PC-3 (cell line): ENCODE measurements at regions not wholly inside any gene's neighbourhood (a gene's known extent, or its start where the extent isn't known, plus 50 kb on each side); places are given as distances from the start of the nearest gene placed in this dataset.

ENCODE experiments used
- ATAC-seq: fragments of 200-7000 bp; cut with Tn5 transposase; 2 replicates; pipeline ENCODE4 v1.9.1; 2020; ENCODE audit warnings: mild to moderate bottlenecking, moderate library complexity
- BruUV-seq: library from RNA; stranded (reverse); fragments of 400-500 nt; replicated peaks from 2 replicates; lab custom pipeline; 2021; lab: Mats Ljungman, UMichigan
- CTCF ChIA-PET: fragments of 300-600 bp; sonication (Branson Sonifier 250); formaldehyde crosslinking; loops from one replicate; lab custom pipeline; 2022; ENCODE audit warnings: antibody characterized with exemption; lab: Charles Lee
- POLR2A ChIA-PET: fragments of 300-600 bp; sonication (Branson Sonifier 250); formaldehyde crosslinking; loops from one replicate; lab custom pipeline; 2022; ENCODE audit warnings: antibody characterized with exemption; ENCODE audit not compliant: unreplicated experiment; lab: Charles Lee
- DNase-seq: peaks from one replicate; pipeline ENCODE4 v3.0.0-alpha.2; 2015
- H2AFZ ChIP-seq: fragments of 300-600 bp; sonication (generic); 2 replicates; pipeline ENCODE4 v1.6.0; 2016; ENCODE audit warnings: antibody characterized with exemption, low read length
- H3F3A ChIP-seq: fragments of 300-600 bp; sonication (generic); one replicate; pipeline ENCODE4 v1.6.0; 2017; ENCODE audit warnings: antibody characterized with exemption, low read length, control low read depth, mild to moderate bottlenecking; ENCODE audit not compliant: unreplicated experiment
- H3K27ac ChIP-seq: fragments of 300-600 bp; sonication (generic); 2 replicates; pipeline ENCODE4 v1.5.1; 2016; ENCODE audit warnings: mild to moderate bottlenecking, low read length
- H3K27me3 ChIP-seq: fragments of 300-600 bp; sonication (generic); 2 replicates; pipeline ENCODE4 v1.6.1; 2016; ENCODE audit warnings: low read length, mixed read lengths
- H3K36me3 ChIP-seq: fragments of 300-600 bp; sonication (generic); 2 replicates; pipeline ENCODE4 v1.6.1; 2016; ENCODE audit warnings: low read depth, mixed run types, low read length, mixed read lengths
- H3K4me1 ChIP-seq: fragments of 300-600 bp; sonication (generic); 2 replicates; pipeline ENCODE4 v1.5.1; 2016; ENCODE audit warnings: low read length; ENCODE audit not compliant: insufficient read depth
- H3K4me2 ChIP-seq: fragments of 300-600 bp; sonication (generic); 2 replicates; pipeline ENCODE4 v1.6.0; 2016; ENCODE audit warnings: low read length
- H3K4me3 ChIP-seq: fragments of 300-600 bp; sonication (generic); 2 replicates; pipeline ENCODE4 v1.5.1; 2016; ENCODE audit warnings: mild to moderate bottlenecking, low read length, mixed read lengths
- H3K79me2 ChIP-seq: fragments of 300-600 bp; sonication (generic); 2 replicates; pipeline ENCODE4 v1.6.1; 2017; ENCODE audit warnings: low read length, mixed read lengths
- H3K9ac ChIP-seq: fragments of 300-600 bp; sonication (generic); 2 replicates; pipeline ENCODE4 v1.6.0; 2016; ENCODE audit warnings: mild to moderate bottlenecking, low read length
- H3K9me2 ChIP-seq: fragments of 300-600 bp; sonication (generic); replicated peaks from 2 replicates; pipeline ENCODE4 v1.6.1; 2016; ENCODE audit warnings: mixed run types, low read length, mixed read lengths
- H3K9me3 ChIP-seq: fragments of 300-600 bp; sonication (generic); 2 replicates; pipeline ENCODE4 v1.6.1; 2016; ENCODE audit warnings: low read length, mixed read lengths
- H4K20me1 ChIP-seq: fragments of 300-600 bp; sonication (generic); 2 replicates; pipeline ENCODE4 v1.6.1; 2016; ENCODE audit warnings: low read length, mixed read lengths
- EZH2 ChIP-seq: fragments of 300-600 bp; sonication (generic); IDR thresholded peaks from one replicate; pipeline ENCODE4 v1.6.1; 2017; ENCODE audit warnings: antibody characterized with exemption, mild to moderate bottlenecking, low read length; ENCODE audit not compliant: unreplicated experiment
- EZH2phosphoT487 ChIP-seq: fragments of 300-600 bp; sonication (generic); IDR thresholded peaks from 2 replicates; pipeline ENCODE4 v1.6.1; 2018; ENCODE audit warnings: mild to moderate bottlenecking, antibody characterized with exemption, low read length, borderline replicate concordance
- intact Hi-C: fragments of 100-400 bp; cut with micrococcal nuclease; formaldehyde crosslinking; loops from 2 replicates; pipeline ENCODE4 v1.9.0; 2023
- TF ChIP-seq, protein P1 (sequence below): fragments of 300-600 bp; sonication (generic); conservative IDR thresholded peaks from 2 replicates; pipeline ENCODE4 v1.5.1; 2017; ENCODE audit warnings: antibody characterized with exemption, low read depth, mild to moderate bottlenecking, low read length

GRCh38 chr11:19651653-19652052, 61.0 kb upstream of the NAV2 start:
- POLR2A ChIA-PET, result no interaction called here
- no TSS peak for BruUV-seq

GRCh38 chr11:19651028-19651427, 61.6 kb upstream of the NAV2 start:
- Histone ChIP-seq H3K27me3 (no peaks in the 10 kb centered on the region), H3K9ac (no peak overlapping the region), H4K20me1 (no peaks in the 10 kb centered on the region), H3K79me2 (no peaks in the 10 kb centered on the region), H3F3A (no peaks in the 10 kb centered on the region), H2AFZ (no peak overlapping the region), H3K4me3 (no peak overlapping the region), H3K9me2 (no peaks in the 10 kb centered on the region), H3K9me3 (no peaks in the 10 kb centered on the region), H3K27ac (no peak overlapping the region), H3K36me3 (no peaks in the 10 kb centered on the region), H3K4me1 (no peaks in the 10 kb centered on the region), H3K4me2 (no peak overlapping the region)
- ATAC-seq (no peak), DNase-seq (no peak)
- intact Hi-C loops, result no loop called here
- ChIA-PET POLR2A (no interaction called here), CTCF (no interaction called here)
- no TSS peak for BruUV-seq
- TF ChIP-seq EZH2, result no peak
- TF ChIP-seq, protein P1, sequence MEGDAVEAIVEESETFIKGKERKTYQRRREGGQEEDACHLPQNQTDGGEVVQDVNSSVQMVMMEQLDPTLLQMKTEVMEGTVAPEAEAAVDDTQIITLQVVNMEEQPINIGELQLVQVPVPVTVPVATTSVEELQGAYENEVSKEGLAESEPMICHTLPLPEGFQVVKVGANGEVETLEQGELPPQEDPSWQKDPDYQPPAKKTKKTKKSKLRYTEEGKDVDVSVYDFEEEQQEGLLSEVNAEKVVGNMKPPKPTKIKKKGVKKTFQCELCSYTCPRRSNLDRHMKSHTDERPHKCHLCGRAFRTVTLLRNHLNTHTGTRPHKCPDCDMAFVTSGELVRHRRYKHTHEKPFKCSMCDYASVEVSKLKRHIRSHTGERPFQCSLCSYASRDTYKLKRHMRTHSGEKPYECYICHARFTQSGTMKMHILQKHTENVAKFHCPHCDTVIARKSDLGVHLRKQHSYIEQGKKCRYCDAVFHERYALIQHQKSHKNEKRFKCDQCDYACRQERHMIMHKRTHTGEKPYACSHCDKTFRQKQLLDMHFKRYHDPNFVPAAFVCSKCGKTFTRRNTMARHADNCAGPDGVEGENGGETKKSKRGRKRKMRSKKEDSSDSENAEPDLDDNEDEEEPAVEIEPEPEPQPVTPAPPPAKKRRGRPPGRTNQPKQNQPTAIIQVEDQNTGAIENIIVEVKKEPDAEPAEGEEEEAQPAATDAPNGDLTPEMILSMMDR, result no peak

More at GRCh38 chr11:19651653-19652052, 61.0 kb upstream of the NAV2 start:
- Histone ChIP-seq H3K4me1 (no peaks in the 10 kb centered on the region), H3K9ac (no peak overlapping the region), H3K4me3 (no peak overlapping the region), H3K9me3 (no peaks in the 10 kb centered on the region), H3K36me3 (no peaks in the 10 kb centered on the region), H3K9me2 (no peaks in the 10 kb centered on the region), H3K27ac (no peak overlapping the region), H3K27me3 (no peaks in the 10 kb centered on the region), H3K79me2 (no peaks in the 10 kb centered on the region), H2AFZ (no peak overlapping the region), H4K20me1 (no peaks in the 10 kb centered on the region), H3F3A (no peaks in the 10 kb centered on the region), H3K4me2 (no peak overlapping the region)
- DNase-seq, result no peak
- CTCF ChIA-PET, result no interaction called here
- ATAC-seq, result no peak
- intact Hi-C loops, result no loop called here
- TF ChIP-seq EZH2phosphoT487, result no peak

DNA sequence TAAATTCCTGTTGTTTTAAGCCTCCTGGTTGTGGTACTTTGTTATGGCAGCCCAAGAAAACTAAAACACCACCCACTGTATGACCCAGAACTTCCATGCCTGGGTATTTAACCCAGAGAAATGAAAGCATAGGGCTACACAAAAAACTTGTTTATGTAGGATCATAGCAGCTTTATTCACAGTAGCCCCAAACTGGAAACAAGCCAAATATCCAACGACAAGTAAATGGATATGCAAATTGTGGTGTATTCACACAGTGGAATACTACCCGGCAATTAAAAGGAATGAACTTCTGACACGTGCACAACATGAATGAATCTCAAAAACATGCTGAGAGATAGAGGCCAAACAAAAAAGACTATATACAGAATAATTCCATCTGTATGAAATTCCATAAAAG, 62.2 kb upstream of the NAV2 start:
- Histone ChIP-seq H3K27me3 (no peaks in the 10 kb centered on the region), H3K36me3 (no peaks in the 10 kb centered on the region), H3K27ac (no peak overlapping the region), H3K4me2 (no peak overlapping the region), H3K4me1 (no peaks in the 10 kb centered on the region), H2AFZ (no peak overlapping the region), H3K79me2 (no peaks in the 10 kb centered on the region), H3F3A (no peaks in the 10 kb centered on the region), H3K9me2 (no peaks in the 10 kb centered on the region), H3K4me3 (no peak overlapping the region), H3K9me3 (no peaks in the 10 kb centered on the region), H4K20me1 (no peaks in the 10 kb centered on the region), H3K9ac (no peak overlapping the region)
- TF ChIP-seq EZH2phosphoT487 (no peak), EZH2 (no peak)
- TF ChIP-seq, protein P1, result no peak
- DNase-seq (no peak), ATAC-seq (no peak)
- intact Hi-C loops, result no loop called here
- CTCF ChIA-PET, result no interaction called here
- BruUV-seq, result no TSS peak
- POLR2A ChIA-PET, result no interaction called here
